RWPE1 (cell line): ENCODE measurements at regions not wholly inside any gene's neighbourhood (a gene's known extent, or its start where the extent isn't known, plus 50 kb on each side); places are given as distances from the start of the nearest gene placed in this dataset.

Experiments
- CTCF ChIA-PET: fragments of 350-600 bp; sonication (Branson Sonifier 250); formaldehyde crosslinking; extraction: SDS; loops from one replicate; lab custom pipeline; 2021; lab: Yijun Ruan, JAX
- POLR2A ChIA-PET: fragments of 400-600 bp; formaldehyde crosslinking; extraction: SDS; loops from one replicate; lab custom pipeline; 2020; ENCODE audit warnings: antibody characterized with exemption; ENCODE audit not compliant: low non-redundant PET; lab: Yijun Ruan, JAX
- DNase-seq: peaks from one replicate; pipeline ENCODE4 v3.0.0; 2012; ENCODE audit warnings: low spot score
- H3K27ac ChIP-seq: fragments of 450-650 bp; 2 replicates; pipeline ENCODE4 v1.5.1; 2017
- CTCF ChIP-seq: fragments of 450-650 bp; conservative IDR thresholded peaks from 2 replicates; pipeline ENCODE4 v1.5.1; 2017; ENCODE audit warnings: low read depth, mild to moderate bottlenecking

- POLR2A ChIA-PET = no interaction called here
- no peak for DNase-seq
- TF ChIP-seq CTCF = no peak
- CTCF ChIA-PET = no interaction called here
- no peak overlapping the region for H3K27ac ChIP-seq
These were observed 1950.2 kb upstream of the LRRTM1 start for GRCh38 chr2:82254728-82255127.

GRCh38 chr2:82246220-82246775 lies 1941.7 kb upstream of the LRRTM1 start:
- no peak for DNase-seq
- no peak overlapping the region for H3K27ac ChIP-seq
- POLR2A ChIA-PET = no interaction called here
- CTCF ChIA-PET = interaction anchor here (0.8 kb wide), 1 partner anchor 1401 kb away, joined by 3 read pairs; no protein-coding TSS in a partner anchor
- TF ChIP-seq CTCF = no peak

- ChIA-PET POLR2A (no interaction called here), CTCF (no interaction called here)
- DNase-seq = no peak
- H3K27ac ChIP-seq = no peak overlapping the region
- TF ChIP-seq CTCF = no peak
These were observed 1934.6 kb upstream of the LRRTM1 start for GRCh38 chr2:82239176-82239575.

- DNase-seq = no peak
- CTCF ChIA-PET = no interaction called here
- POLR2A ChIA-PET = no interaction called here
- TF ChIP-seq CTCF = no peak
- H3K27ac ChIP-seq = no peak overlapping the region
These were observed 1933.6 kb upstream of the LRRTM1 start for GRCh38 chr2:82237994-82238662.

- POLR2A ChIA-PET = no interaction called here
- CTCF ChIA-PET = interaction anchor here (0.6 kb wide), 1 partner anchor 963 kb away, joined by 5 read pairs; no protein-coding TSS in a partner anchor
- TF ChIP-seq CTCF = no peak
- H3K27ac ChIP-seq = no peak overlapping the region
- no peak for DNase-seq
These were observed 1929.8 kb upstream of the LRRTM1 start for GRCh38 chr2:82234283-82234874.

- no peak overlapping the region for H3K27ac ChIP-seq
- POLR2A ChIA-PET = no interaction called here
- TF ChIP-seq CTCF = no peak
- CTCF ChIA-PET = no interaction called here
- no peak for DNase-seq
These were observed 1929.3 kb upstream of the LRRTM1 start for GRCh38 chr2:82233806-82234205.
